Endothelial cell of umbilical vein (primary cell): ENCODE measurements at regions not wholly inside any gene's neighbourhood (a gene's known extent, or its start where the extent isn't known, plus 50 kb on each side); places are given as distances from the start of the nearest gene placed in this dataset.

Experiments
- BruUV-seq: library from RNA; stranded (reverse); fragments of 400-500 nt; replicated peaks from 2 replicates; lab custom pipeline; 2021; lab: Mats Ljungman, UMichigan
- CTCF ChIA-PET: fragments of 300-600, 350-600 bp; sonication (Branson Sonifier 250); formaldehyde crosslinking; loops from one replicate; lab custom pipeline; 2021; ENCODE audit warnings: antibody characterized with exemption, inconsistent platforms; lab: Charles Lee
- POLR2A ChIA-PET: fragments of 300-600, 350-600 bp; sonication (Branson Sonifier 250); formaldehyde crosslinking; loops from one replicate; lab custom pipeline; 2021; ENCODE audit warnings: antibody characterized with exemption, inconsistent platforms; lab: Charles Lee
- DNase-seq: peaks from one replicate; pipeline ENCODE4 v3.0.0-alpha.2; 2011; ENCODE audit warnings: low read depth, low spot score
- FAIRE-seq: peaks from 2 replicates; lab custom pipeline; 2011; peaks lifted over from hg19 to GRCh38; lab: Jason Lieb, UNC
- H2AFZ ChIP-seq: 2 replicates; pipeline ENCODE4 v1.6.0; 2012; ENCODE audit warnings: low read depth, low read length, control low read depth, inconsistent platforms
- H3K27ac ChIP-seq: 2 replicates; pipeline ENCODE4 v1.5.1; 2011; ENCODE audit warnings: low read depth, mild to moderate bottlenecking, control low read depth, low read length, moderate library complexity; ENCODE audit not compliant: insufficient read depth
- H3K27me3 ChIP-seq, 2 experiments: 2 replicates each; pipeline versions ENCODE4 v1.6.0 to v1.6.1; 2011; ENCODE audit warnings: low read length in 2 of 2, mixed read lengths in 1 of 2; ENCODE audit not compliant: control insufficient read depth in 2 of 2, insufficient read depth in 2 of 2
- H3K36me3 ChIP-seq, 2 experiments: 2 replicates in 1 of 2; 3 replicates in 1 of 2; pipeline ENCODE4 v1.5.1; 2011; ENCODE audit warnings: low read length in 2 of 2, mild to moderate bottlenecking in 1 of 2, moderate library complexity in 1 of 2; ENCODE audit not compliant: control insufficient read depth in 2 of 2, insufficient read depth in 2 of 2; ENCODE audit errors: extremely low read depth in 1 of 2
- H3K4me1 ChIP-seq: 3 replicates; pipeline ENCODE4 v1.5.1; 2011; ENCODE audit warnings: mild to moderate bottlenecking, low read length; ENCODE audit not compliant: control insufficient read depth, insufficient read depth; ENCODE audit errors: extremely low read depth
- H3K4me2 ChIP-seq: 2 replicates; pipeline ENCODE4 v1.6.1; 2011; ENCODE audit warnings: low read length, control low read depth, mixed read lengths; ENCODE audit not compliant: insufficient read depth
- H3K4me3 ChIP-seq, 3 experiments: fragments of 200-600 bp in 1 of 3; sonication (generic), shearing (Covaris generic) in 1 of 3; replicated peaks in 1 of 3; 2 replicates each; pipeline ENCODE4 v1.5.1; 2011 to 2016; ENCODE audit warnings: control low read depth in 3 of 3, low read length in 3 of 3, mild to moderate bottlenecking in 2 of 3, inconsistent platforms in 1 of 3, low read depth in 1 of 3, moderate library complexity in 1 of 3; ENCODE audit not compliant: insufficient read depth in 1 of 3
- H3K79me2 ChIP-seq: 2 replicates; pipeline ENCODE4 v1.6.0; 2012; ENCODE audit warnings: low read length, inconsistent platforms; ENCODE audit not compliant: control insufficient read depth, insufficient read depth
- H3K9ac ChIP-seq: replicated peaks from 2 replicates; pipeline ENCODE3; 2011; ENCODE audit warnings: low read length, control low read depth; ENCODE audit not compliant: insufficient read depth; ENCODE audit errors: extremely low read depth
- H3K9me1 ChIP-seq: replicated peaks from 3 replicates; pipeline ENCODE4 v1.6.0; 2011; ENCODE audit warnings: mild to moderate bottlenecking, low read length; ENCODE audit not compliant: control insufficient read depth, insufficient read depth; ENCODE audit errors: extremely low read depth
- H3K9me3 ChIP-seq: replicated peaks from 2 replicates; pipeline ENCODE4 v1.5.1; 2012; ENCODE audit warnings: low read length, inconsistent platforms; ENCODE audit not compliant: control insufficient read depth, insufficient read depth
- H4K20me1 ChIP-seq: replicated peaks from 2 replicates; pipeline ENCODE3; 2011; ENCODE audit warnings: mild to moderate bottlenecking, low read length; ENCODE audit not compliant: control insufficient read depth, insufficient read depth; ENCODE audit errors: extremely low read depth
- EZH2 ChIP-seq: IDR thresholded peaks from 2 replicates; pipeline ENCODE4 v1.6.1; 2012; ENCODE audit warnings: borderline replicate concordance, low read depth, mild to moderate bottlenecking, moderate library complexity, low read length, inconsistent platforms; ENCODE audit not compliant: severe bottlenecking
- FOS ChIP-seq: IDR thresholded peaks from 2 replicates; pipeline ENCODE4 v1.6.1; 2011; ENCODE audit warnings: mild to moderate bottlenecking, low read length, moderate library complexity, borderline replicate concordance; ENCODE audit not compliant: insufficient read depth
- GATA2 ChIP-seq: IDR thresholded peaks from 2 replicates; pipeline ENCODE4 v1.7.0; 2011; ENCODE audit warnings: low read depth, mild to moderate bottlenecking, moderate library complexity, mixed read lengths, low read length; ENCODE audit not compliant: insufficient read length, insufficient read depth
- JUN ChIP-seq: IDR thresholded peaks from 2 replicates; pipeline ENCODE4 v1.6.1; 2011; ENCODE audit warnings: borderline replicate concordance, low read depth; ENCODE audit not compliant: insufficient read length, insufficient read depth
- MYC ChIP-seq: IDR thresholded peaks from one replicate; pipeline ENCODE4 v1.6.1; 2011; ENCODE audit warnings: mild to moderate bottlenecking, low read depth, low read length
- POLR2A ChIP-seq: IDR thresholded peaks from 2 replicates; pipeline ENCODE4 v1.6.1; 2012; ENCODE audit warnings: low read depth, mild to moderate bottlenecking, control low read depth, low read length
- POLR2AphosphoS5 ChIP-seq: IDR thresholded peaks from 2 replicates; pipeline ENCODE4 v1.6.1; 2012; ENCODE audit warnings: low read depth, mild to moderate bottlenecking, control low read depth, low read length, moderate library complexity; ENCODE audit not compliant: insufficient read depth
- dilution Hi-C: fragments of 300-500 bp; cut with MboI; formaldehyde crosslinking; loops from one replicate; pipeline ENCODE4 v1.15.0; 2019; ENCODE audit warnings: low sequenced_read_pairs; ENCODE audit not compliant: extremely low pct_ligation_motif_present
- intact Hi-C: fragments of 100-400 bp; cut with micrococcal nuclease; formaldehyde crosslinking; loops from one replicate; pipeline ENCODE4 v1.10.0; 2022
- TF ChIP-seq, protein P1 (sequence below), 2 donors: IDR thresholded peaks; 1 replicate in 1 of 2; 2 replicates in 1 of 2; pipeline ENCODE4 v1.5.1; 2011; ENCODE audit warnings: low read length in 2 of 2, mild to moderate bottlenecking in 2 of 2, moderate library complexity in 2 of 2, control low read depth in 1 of 2, inconsistent platforms in 1 of 2, low read depth in 1 of 2; ENCODE audit not compliant: insufficient read depth in 1 of 2; ENCODE audit errors: extremely low read depth in 1 of 2
- TF ChIP-seq, protein P2 (sequence below): IDR thresholded peaks from 2 replicates; pipeline ENCODE4 v1.6.1; 2011; ENCODE audit not compliant: insufficient read depth, insufficient read length

DNA sequence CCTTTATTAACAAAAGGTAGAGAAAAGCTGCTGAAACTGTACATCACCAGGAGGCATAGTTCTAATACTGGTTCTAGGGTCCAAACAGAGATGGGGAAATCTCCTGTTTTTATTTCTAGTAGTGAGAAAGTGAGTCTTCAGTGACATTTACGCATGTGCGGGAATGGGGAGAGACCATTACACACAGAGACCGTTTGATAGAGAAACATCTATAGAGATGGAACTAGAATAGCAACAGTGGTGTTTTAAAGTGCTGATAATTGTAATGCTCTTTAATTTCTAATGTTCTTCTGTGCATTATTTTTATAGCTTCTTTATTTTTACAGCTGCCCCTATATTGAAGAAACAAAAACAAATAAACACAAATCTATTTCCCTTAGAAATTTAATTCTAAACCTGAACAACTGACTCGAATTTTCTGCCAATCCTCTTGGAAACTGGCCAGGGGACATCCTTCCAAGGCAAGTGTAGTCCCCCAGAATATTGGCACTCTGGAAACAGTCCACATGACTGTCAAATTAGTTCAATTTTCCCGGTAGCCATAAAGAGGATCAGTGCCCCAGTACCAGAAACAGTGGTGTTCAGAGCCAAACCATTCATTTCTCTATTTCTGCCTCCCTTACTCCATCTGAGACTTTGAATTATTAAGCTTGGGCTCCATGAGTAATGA lies 260.9 kb downstream of the ICOS start:
- no peaks in the 10 kb centered on the region for H3K36me3 ChIP-seq
- H3K4me2 ChIP-seq, result no peak overlapping the region
- CTCF ChIA-PET, result interaction anchor here (1.1 to 1.2 kb wide), 3 partner anchors 20 to 52 kb away, joined by 3 to 4 read pairs (median 3); no protein-coding TSS in a partner anchor
- H3K4me3 ChIP-seq, result no peak overlapping the region
- H3K9ac ChIP-seq, result no peak overlapping the region
- no peak overlapping the region for H3K27ac ChIP-seq
- H3K9me3 ChIP-seq, result no peaks in the 10 kb centered on the region
- TF ChIP-seq EZH2, result no peak
- no peaks in the 10 kb centered on the region for H3K9me1 ChIP-seq
- FAIRE-seq, result no peak
- no peaks in the 10 kb centered on the region for H4K20me1 ChIP-seq
- intact Hi-C loops, result no loop called here
- no TSS peak for BruUV-seq
- H2AFZ ChIP-seq, result no peak overlapping the region
- POLR2A ChIA-PET, result no interaction called here
- no peak for DNase-seq
- dilution Hi-C loops, result no loop called here
- no peaks in the 10 kb centered on the region for H3K4me1 ChIP-seq
- H3K79me2 ChIP-seq, result no peaks in the 10 kb centered on the region
- peaks cover 6 to 12% of the 10 kb centered on the region in 2 experiments for H3K27me3 ChIP-seq

DNA sequence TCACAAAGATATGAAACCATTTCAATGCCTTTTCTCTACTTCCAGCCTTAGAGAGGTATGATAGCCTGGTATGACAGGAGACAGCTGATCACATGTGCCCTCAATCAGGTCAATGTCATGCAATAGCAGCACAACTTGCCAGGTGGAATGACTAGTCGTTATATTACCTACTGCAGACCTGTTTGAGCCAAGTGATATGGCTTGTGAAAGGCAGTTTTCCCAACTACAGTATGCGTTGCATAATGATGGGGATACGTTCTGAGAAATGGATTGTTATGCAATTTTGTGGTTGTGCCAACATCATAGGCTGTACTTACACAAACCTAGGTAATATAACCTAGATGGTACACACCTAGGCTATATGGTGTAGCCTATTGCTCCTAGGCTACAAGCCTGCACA lies 262.8 kb downstream of the ICOS start:
- no peak overlapping the region for H2AFZ ChIP-seq
- BruUV-seq, result no TSS peak
- no peaks in the 10 kb centered on the region for H3K4me1 ChIP-seq
- H3K36me3 ChIP-seq, result no peaks in the 10 kb centered on the region
- H3K27ac ChIP-seq, result no peak overlapping the region
- dilution Hi-C loops, result no loop called here
- intact Hi-C loops, result no loop called here
- FAIRE-seq (no peak), DNase-seq (no peak)
- peaks cover 8 to 9% of the 10 kb centered on the region in 2 experiments for H3K27me3 ChIP-seq
- CTCF ChIA-PET, result no interaction called here
- TF ChIP-seq POLR2AphosphoS5 (no peak), JUN (no peak), GATA2 (no peak), FOS (no peak), EZH2 (no peak), POLR2A (no peak), MYC (no peak)
- TF ChIP-seq, protein P1, sequence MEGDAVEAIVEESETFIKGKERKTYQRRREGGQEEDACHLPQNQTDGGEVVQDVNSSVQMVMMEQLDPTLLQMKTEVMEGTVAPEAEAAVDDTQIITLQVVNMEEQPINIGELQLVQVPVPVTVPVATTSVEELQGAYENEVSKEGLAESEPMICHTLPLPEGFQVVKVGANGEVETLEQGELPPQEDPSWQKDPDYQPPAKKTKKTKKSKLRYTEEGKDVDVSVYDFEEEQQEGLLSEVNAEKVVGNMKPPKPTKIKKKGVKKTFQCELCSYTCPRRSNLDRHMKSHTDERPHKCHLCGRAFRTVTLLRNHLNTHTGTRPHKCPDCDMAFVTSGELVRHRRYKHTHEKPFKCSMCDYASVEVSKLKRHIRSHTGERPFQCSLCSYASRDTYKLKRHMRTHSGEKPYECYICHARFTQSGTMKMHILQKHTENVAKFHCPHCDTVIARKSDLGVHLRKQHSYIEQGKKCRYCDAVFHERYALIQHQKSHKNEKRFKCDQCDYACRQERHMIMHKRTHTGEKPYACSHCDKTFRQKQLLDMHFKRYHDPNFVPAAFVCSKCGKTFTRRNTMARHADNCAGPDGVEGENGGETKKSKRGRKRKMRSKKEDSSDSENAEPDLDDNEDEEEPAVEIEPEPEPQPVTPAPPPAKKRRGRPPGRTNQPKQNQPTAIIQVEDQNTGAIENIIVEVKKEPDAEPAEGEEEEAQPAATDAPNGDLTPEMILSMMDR (IDR thresholded peaks at IDR 0.05; ENCODE audit: extremely low read depth in 1 of 2, insufficient read depth in 1 of 2, low read depth in 1 of 2, low read length in 2 of 2), result no peak
- TF ChIP-seq, protein P2, sequence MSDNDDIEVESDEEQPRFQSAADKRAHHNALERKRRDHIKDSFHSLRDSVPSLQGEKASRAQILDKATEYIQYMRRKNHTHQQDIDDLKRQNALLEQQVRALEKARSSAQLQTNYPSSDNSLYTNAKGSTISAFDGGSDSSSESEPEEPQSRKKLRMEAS, result no peak
- H3K79me2 ChIP-seq, result no peaks in the 10 kb centered on the region
- H3K9ac ChIP-seq, result no peak overlapping the region
- H3K9me1 ChIP-seq, result no peaks in the 10 kb centered on the region
- no peaks in the 10 kb centered on the region for H3K9me3 ChIP-seq
- POLR2A ChIA-PET, result no interaction called here
- no peaks in the 10 kb centered on the region for H4K20me1 ChIP-seq
- no peak overlapping the region for H3K4me2 ChIP-seq
- H3K4me3 ChIP-seq, result no peak overlapping the region
